ENCODE measurements at regions not wholly inside any gene's neighbourhood (a gene's known extent, or its start where the extent isn't known, plus 50 kb on each side); places are given as distances from the start of the nearest gene placed in this dataset.

GRCh38 chr10:44829426-44829825 is 81.7 kb upstream of the TMEM72 start:
- BruUV-seq (replicated peaks), result no TSS peak
- CTCF ChIA-PET, result no interaction called here
- no peak overlapping the region for H3K27ac Mint-ChIP-seq (ENCODE audit: unreplicated experiment)

GRCh38 chr10:44830022-44830421 is 81.1 kb upstream of the TMEM72 start:
- Mint-ChIP-seq H3K4me1 (ENCODE audit: low read depth, unreplicated experiment) (peaks cover 34% of the 10 kb centered on the region), H3K27me3 (ENCODE audit: unreplicated experiment) (no peaks in the 10 kb centered on the region), H3K36me3 (ENCODE audit: insufficient read depth, unreplicated experiment) (no peaks in the 10 kb centered on the region), H3K9me3 (ENCODE audit: low read depth, unreplicated experiment) (peaks cover 5% of the 10 kb centered on the region), H3K4me3 (ENCODE audit: low read depth, unreplicated experiment) (no peak overlapping the region), H3K27ac (ENCODE audit: unreplicated experiment) (no peak overlapping the region)
- CTCF ChIA-PET, result no interaction called here
- intact Hi-C loops (cut with micrococcal nuclease; ENCODE audit: unreplicated experiment), result no loop called here
- no TSS peak for BruUV-seq (replicated peaks)
- no peak for DNase-seq
- TF ChIP-seq CTCF (IDR thresholded peaks at IDR 0.05; ENCODE audit: unreplicated experiment), result no peak

More at GRCh38 chr10:44829426-44829825, 81.7 kb upstream of the TMEM72 start:
- DNase-seq, result no peak
- H3K9me3 Mint-ChIP-seq (ENCODE audit: low read depth, unreplicated experiment), result peaks cover 5% of the 10 kb centered on the region
- intact Hi-C loops (cut with micrococcal nuclease; ENCODE audit: unreplicated experiment), result no loop called here
- no peak for TF ChIP-seq CTCF (IDR thresholded peaks at IDR 0.05; ENCODE audit: unreplicated experiment)
- H3K4me3 Mint-ChIP-seq (ENCODE audit: low read depth, unreplicated experiment), result no peak overlapping the region
- no peaks in the 10 kb centered on the region for H3K27me3 Mint-ChIP-seq (ENCODE audit: unreplicated experiment)
- peaks cover 34% of the 10 kb centered on the region for H3K4me1 Mint-ChIP-seq (ENCODE audit: low read depth, unreplicated experiment)
- no peaks in the 10 kb centered on the region for H3K36me3 Mint-ChIP-seq (ENCODE audit: insufficient read depth, unreplicated experiment)

GRCh38 chr10:44831581-44831980 is 79.6 kb upstream of the TMEM72 start:
- Mint-ChIP-seq H3K27ac (ENCODE audit: unreplicated experiment) (no peak overlapping the region), H3K36me3 (ENCODE audit: insufficient read depth, unreplicated experiment) (no peaks in the 10 kb centered on the region), H3K27me3 (ENCODE audit: unreplicated experiment) (no peaks in the 10 kb centered on the region), H3K9me3 (ENCODE audit: low read depth, unreplicated experiment) (peaks cover 5% of the 10 kb centered on the region), H3K4me3 (ENCODE audit: low read depth, unreplicated experiment) (no peak overlapping the region), H3K4me1 (ENCODE audit: low read depth, unreplicated experiment) (peaks cover 34% of the 10 kb centered on the region)
- intact Hi-C loops (cut with micrococcal nuclease; ENCODE audit: unreplicated experiment), result no loop called here
- no peak for DNase-seq
- TF ChIP-seq CTCF (IDR thresholded peaks at IDR 0.05; ENCODE audit: unreplicated experiment), result no peak
- no TSS peak for BruUV-seq (replicated peaks)
- CTCF ChIA-PET, result no interaction called here

- H3K4me1 Mint-ChIP-seq (ENCODE audit: low read depth, unreplicated experiment), result peaks cover 30% of the 10 kb centered on the region
- BruUV-seq (replicated peaks), result no TSS peak
- H3K27ac Mint-ChIP-seq (ENCODE audit: unreplicated experiment), result no peak overlapping the region
- no peak overlapping the region for H3K4me3 Mint-ChIP-seq (ENCODE audit: low read depth, unreplicated experiment)
- CTCF ChIA-PET, result no interaction called here
- H3K36me3 Mint-ChIP-seq (ENCODE audit: insufficient read depth, unreplicated experiment), result no peaks in the 10 kb centered on the region
- H3K9me3 Mint-ChIP-seq (ENCODE audit: low read depth, unreplicated experiment), result peaks cover 2% of the 10 kb centered on the region
- no peaks in the 10 kb centered on the region for H3K27me3 Mint-ChIP-seq (ENCODE audit: unreplicated experiment)
- no peak for DNase-seq
- intact Hi-C loops (cut with micrococcal nuclease; ENCODE audit: unreplicated experiment), result no loop called here
- no peak for TF ChIP-seq CTCF (IDR thresholded peaks at IDR 0.05; ENCODE audit: unreplicated experiment)
Measured at GRCh38 chr10:44832595-44833390, 78.3 kb upstream of the TMEM72 start.

Data from Calu3 (cell line).